Epithelial cell of prostate (primary cell): ENCODE measurements at regions not wholly inside any gene's neighbourhood (a gene's known extent, or its start where the extent isn't known, plus 50 kb on each side); places are given as distances from the start of the nearest gene placed in this dataset.
A peak's percentile ranks its signal among the peaks of the same experiment; 100 is the strongest.
"Not testable (repeated sequence)": the region's sequence is repeated elsewhere in the genome, so short reads cannot be mapped to it uniquely, and the experiment has no call there.

ENCODE experiments used
- DNase-seq: peaks from one replicate; pipeline ENCODE4 v3.0.0-alpha.2; 2011; ENCODE audit warnings: low read depth, low spot score
- H3K27ac ChIP-seq: fragments of 450-650 bp; 2 replicates; pipeline ENCODE4 v1.5.1; 2017; ENCODE audit warnings: mild to moderate bottlenecking

DNA sequence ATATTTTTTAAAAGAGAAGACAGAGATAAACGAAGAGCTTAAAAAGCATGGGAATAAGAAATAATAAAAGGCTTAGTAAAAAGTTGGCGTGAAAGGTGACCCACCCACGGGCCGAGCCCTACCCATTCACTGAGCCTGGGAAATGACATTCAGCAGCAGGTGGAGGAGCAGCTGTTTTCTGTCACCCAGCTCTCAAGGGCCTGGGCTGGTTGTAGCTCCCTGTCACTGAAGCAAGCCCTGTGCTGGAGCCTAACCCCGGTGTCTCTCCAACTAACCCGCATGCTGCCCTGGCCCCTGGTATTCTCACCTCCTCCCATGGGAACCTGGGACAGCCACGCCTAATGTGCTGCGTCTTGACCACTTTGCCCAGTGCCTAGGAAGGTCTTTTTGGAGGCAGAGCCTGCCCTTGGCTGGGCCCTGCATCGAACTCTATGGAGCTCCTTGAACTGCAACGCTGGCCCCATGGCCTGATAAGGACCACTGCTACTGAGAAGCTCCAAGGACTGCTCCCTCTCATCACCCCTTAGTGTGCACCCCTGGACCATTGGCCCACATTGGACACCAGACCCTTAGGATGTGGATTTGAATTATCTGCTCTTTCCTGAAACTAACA lies 68.8 kb upstream of the IYD start:
- DNase-seq = no peak
- no peak overlapping the region for H3K27ac ChIP-seq

DNA sequence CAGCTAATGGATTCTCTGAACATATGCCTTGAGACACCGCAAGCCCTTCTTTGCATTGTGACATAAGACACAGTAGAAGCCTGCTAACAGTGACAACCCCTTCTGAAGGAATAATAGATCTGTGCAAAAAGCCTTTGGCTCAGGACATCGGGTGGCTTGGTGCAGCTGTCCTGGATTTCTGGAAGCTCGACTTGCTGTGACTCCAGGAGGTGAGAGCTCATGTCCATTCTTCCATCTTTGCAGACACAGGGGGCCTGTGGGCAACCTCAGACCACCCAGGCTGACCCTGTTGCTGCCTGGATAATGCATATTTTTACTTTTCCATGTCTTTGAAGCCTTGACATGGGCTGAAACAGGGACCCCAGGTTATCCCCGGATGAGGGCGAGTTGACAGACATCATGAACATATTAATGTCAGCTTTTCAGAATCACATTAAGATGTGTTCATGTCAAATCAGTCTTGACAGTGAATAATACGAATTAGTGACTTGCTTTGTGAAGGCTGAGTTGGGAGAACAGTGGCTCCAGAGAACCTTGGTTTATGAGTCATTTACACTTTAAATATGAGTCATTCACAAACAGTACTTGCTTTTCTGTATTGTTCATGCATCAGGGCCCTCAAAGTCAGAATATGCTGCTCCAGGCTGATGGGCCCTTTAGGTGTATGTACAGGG lies 66.8 kb upstream of the IYD start:
- peak; percentile 70 for DNase-seq
- peak overlapping the region; percentile 18 for H3K27ac ChIP-seq

- peak overlapping the region; percentile 18 for H3K27ac ChIP-seq
- no peak for DNase-seq
Measured at GRCh38 chr6:150302520-150303176, 66.2 kb upstream of the IYD start.

DNA sequence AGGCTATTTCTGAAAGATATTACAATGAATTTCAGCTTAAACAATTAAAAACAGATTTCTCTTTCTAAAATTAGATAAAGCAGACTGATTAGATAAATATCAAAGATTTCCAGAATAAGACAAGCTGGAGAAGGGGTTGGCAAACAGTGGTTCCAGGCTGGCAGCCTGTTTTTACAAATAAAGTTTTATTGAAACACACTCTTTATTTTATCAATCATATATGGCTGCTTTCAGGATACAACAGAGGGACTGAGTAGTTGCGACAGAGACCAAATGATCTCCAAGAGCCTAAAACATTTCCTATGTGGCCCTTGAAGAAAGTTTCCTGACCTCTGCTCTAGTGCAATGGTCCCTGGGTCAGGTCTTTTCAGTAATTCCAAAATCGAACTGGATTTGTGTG lies 65.6 kb upstream of the IYD start:
- no peak overlapping the region for H3K27ac ChIP-seq
- no peak for DNase-seq

- H3K27ac ChIP-seq = no peak overlapping the region
- no peak for DNase-seq
Measured at GRCh38 chr6:150304429-150304828, 64.4 kb upstream of the IYD start.

- no peak for DNase-seq
Measured at GRCh38 chr6:150306290-150306689, 62.5 kb upstream of the IYD start.

GRCh38 chr6:150307520-150307919 lies 61.3 kb upstream of the IYD start:
- H3K27ac ChIP-seq = no peak overlapping the region
- DNase-seq = no peak

More at GRCh38 chr6:150306290-150306689, 62.5 kb upstream of the IYD start:
- H3K27ac ChIP-seq = no peak overlapping the region

GRCh38 chr6:150308812-150309645 lies 59.8 kb upstream of the IYD start:
- H3K27ac ChIP-seq = no peak overlapping the region
- DNase-seq = no peak

DNA sequence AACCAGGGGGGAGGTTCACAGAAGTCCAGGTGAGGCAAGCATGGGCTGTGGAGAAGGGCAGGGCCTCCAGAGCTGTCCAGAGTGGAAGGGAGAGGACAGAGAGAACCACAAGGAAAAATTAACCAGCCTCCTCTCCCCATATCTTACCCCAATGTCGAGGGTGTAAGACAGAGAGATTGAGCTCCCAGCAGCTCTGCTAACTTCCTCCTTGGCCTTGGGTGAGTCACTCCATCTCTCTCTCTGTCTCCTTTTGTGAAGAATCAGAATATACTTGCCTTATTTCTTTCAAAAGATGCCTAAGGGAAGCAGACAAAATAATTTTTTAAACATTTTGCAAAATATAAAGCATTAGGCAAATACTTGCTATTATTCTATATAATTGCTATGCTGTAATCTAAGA lies 58.3 kb upstream of the IYD start:
- no peak overlapping the region for H3K27ac ChIP-seq
- DNase-seq = no peak

- not testable (repeated sequence) for DNase-seq, H3K27ac ChIP-seq
Measured at GRCh38 chr6:150311149-150311944, 57.5 kb upstream of the IYD start.

DNA sequence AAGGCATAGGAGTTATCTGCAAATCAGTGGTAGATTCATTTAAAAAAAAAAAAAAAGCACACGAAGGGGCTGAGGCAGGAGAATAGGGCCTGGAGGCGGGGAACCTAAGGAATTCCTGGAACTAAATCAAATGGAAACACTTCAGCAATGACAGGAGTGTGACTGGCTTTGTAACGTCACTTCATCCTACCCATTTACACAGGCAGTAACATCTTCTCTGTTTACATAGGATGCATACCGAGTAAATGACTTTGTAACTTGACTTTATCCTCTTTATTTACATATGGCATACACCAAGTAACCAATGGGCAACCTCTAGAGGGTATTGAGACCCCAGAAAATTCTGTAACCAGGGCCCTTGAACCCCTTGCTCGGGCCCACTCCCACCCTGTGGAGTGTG lies 56.4 kb upstream of the IYD start:
- DNase-seq = no peak
- H3K27ac ChIP-seq = no peak overlapping the region

DNA sequence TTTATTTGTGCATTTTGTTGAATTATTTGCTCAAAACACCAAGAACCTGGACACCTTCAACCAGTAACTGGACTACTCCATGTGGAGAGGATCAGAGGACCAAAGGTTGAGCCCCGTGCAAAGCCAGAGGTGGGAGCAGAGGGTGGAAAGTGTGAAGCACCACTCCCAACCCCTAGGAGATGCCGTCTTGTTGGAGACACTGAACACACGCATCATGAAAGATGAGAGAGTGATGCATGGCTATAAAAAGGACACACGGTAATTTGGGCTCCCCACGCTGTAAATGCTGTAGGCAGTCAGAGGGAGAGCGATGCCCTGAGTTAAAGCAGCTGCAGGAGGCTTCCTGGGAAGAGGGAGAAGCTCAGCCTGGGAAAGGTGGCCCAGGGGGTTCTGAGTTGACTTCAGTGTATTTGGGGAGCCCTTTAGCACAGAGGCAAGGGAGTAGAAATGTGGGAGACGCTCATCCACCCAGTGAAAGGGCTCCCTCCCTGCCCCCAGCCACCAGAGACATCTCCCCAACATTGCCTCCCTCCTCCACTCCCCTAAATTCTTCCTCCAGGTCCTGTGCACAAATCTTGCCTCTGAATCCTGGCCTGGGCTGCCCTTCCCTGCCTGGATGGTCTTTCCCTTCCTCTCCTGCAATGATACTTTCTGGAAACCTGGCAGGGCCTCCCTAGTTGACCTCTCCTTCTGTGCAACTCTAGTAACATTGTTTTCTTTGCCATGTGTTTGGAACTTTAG lies 55.8 kb upstream of the IYD start:
- no peak for DNase-seq
- H3K27ac ChIP-seq = no peak overlapping the region

- DNase-seq = no peak
Measured at GRCh38 chr6:150313781-150314180, 55.0 kb upstream of the IYD start.

GRCh38 chr6:150314230-150315188 lies 54.3 kb upstream of the IYD start:
- H3K27ac ChIP-seq = no peak overlapping the region
- no peak for DNase-seq

More at GRCh38 chr6:150313781-150314180, 55.0 kb upstream of the IYD start:
- H3K27ac ChIP-seq = no peak overlapping the region

- no peak overlapping the region for H3K27ac ChIP-seq
- no peak for DNase-seq
Measured at GRCh38 chr6:150315626-150316025, 53.2 kb upstream of the IYD start.

GRCh38 chr6:150316936-150317335 lies 51.9 kb upstream of the IYD start:
- H3K27ac ChIP-seq = no peak overlapping the region
- no peak for DNase-seq
